ENCODE measurements at regions not wholly inside any gene's neighbourhood (a gene's known extent, or its start where the extent isn't known, plus 50 kb on each side); places are given as distances from the start of the nearest gene placed in this dataset.

DNA sequence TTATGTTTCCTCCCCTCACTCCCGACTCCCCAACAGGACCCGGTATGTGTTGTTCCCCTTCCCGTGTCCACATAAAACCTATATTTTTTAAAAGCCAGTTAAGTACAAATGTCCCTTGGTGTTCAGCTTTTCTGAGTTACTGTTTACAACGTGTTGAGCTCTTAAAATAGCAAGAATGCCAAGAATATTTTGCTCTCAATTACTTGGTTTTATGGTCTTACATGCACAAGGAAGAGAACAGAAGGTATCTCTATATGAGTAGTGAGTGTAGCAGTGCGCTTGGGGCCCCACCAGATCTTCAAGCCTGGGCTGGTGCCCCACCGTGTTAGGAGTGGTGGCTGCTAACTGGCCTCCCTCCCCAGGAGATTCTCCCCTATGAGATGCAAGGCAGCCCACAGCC, 75.3 kb downstream of the RIN2 start:
- no peak for ATAC-seq

GRCh38 chr20:19834287-19834686, 76.2 kb downstream of the RIN2 start:
- no peak for ATAC-seq

More for the DNA sequence above, 75.3 kb downstream of the RIN2 start:
- TF ChIP-seq POU6F1 (CRISPR knock-in tag; IDR thresholded peaks at IDR 0.05; ENCODE audit: borderline replicate concordance, low read depth): no peak
- no peak for TF ChIP-seq ARNTL (CRISPR knock-in tag; IDR thresholded peaks at IDR 0.05; ENCODE audit: borderline replicate concordance, low read depth)
- TF ChIP-seq, protein P1, sequence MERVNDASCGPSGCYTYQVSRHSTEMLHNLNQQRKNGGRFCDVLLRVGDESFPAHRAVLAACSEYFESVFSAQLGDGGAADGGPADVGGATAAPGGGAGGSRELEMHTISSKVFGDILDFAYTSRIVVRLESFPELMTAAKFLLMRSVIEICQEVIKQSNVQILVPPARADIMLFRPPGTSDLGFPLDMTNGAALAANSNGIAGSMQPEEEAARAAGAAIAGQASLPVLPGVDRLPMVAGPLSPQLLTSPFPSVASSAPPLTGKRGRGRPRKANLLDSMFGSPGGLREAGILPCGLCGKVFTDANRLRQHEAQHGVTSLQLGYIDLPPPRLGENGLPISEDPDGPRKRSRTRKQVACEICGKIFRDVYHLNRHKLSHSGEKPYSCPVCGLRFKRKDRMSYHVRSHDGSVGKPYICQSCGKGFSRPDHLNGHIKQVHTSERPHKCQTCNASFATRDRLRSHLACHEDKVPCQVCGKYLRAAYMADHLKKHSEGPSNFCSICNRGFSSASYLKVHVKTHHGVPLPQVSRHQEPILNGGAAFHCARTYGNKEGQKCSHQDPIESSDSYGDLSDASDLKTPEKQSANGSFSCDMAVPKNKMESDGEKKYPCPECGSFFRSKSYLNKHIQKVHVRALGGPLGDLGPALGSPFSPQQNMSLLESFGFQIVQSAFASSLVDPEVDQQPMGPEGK (CRISPR knock-in tag; IDR thresholded peaks at IDR 0.05; ENCODE audit: borderline replicate concordance): no peak
- no peak for TF ChIP-seq PPARA (CRISPR knock-in tag; IDR thresholded peaks at IDR 0.05; ENCODE audit: borderline replicate concordance)
- TF ChIP-seq ZNF565 (CRISPR knock-in tag; conservative IDR thresholded peaks at IDR 0.05; ENCODE audit: low read depth): no peak
- no peak for TF ChIP-seq ZFP3 (CRISPR knock-in tag; IDR thresholded peaks at IDR 0.05)
- TF ChIP-seq BACH2 (CRISPR knock-in tag; IDR thresholded peaks at IDR 0.05; ENCODE audit: borderline replicate concordance): no peak
- TF ChIP-seq, protein P2, sequence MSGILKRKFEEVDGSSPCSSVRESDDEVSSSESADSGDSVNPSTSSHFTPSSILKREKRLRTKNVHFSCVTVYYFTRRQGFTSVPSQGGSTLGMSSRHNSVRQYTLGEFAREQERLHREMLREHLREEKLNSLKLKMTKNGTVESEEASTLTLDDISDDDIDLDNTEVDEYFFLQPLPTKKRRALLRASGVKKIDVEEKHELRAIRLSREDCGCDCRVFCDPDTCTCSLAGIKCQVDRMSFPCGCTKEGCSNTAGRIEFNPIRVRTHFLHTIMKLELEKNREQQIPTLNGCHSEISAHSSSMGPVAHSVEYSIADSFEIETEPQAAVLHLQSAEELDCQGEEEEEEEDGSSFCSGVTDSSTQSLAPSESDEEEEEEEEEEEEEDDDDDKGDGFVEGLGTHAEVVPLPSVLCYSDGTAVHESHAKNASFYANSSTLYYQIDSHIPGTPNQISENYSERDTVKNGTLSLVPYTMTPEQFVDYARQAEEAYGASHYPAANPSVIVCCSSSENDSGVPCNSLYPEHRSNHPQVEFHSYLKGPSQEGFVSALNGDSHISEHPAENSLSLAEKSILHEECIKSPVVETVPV (CRISPR knock-in tag; IDR thresholded peaks at IDR 0.05): no peak
- TF ChIP-seq ISL1 (CRISPR knock-in tag; IDR thresholded peaks at IDR 0.05): no peak
- TF ChIP-seq TSHZ2 (CRISPR knock-in tag; IDR thresholded peaks at IDR 0.05): no peak

More at GRCh38 chr20:19834287-19834686, 76.2 kb downstream of the RIN2 start:
- TF ChIP-seq, protein P3, sequence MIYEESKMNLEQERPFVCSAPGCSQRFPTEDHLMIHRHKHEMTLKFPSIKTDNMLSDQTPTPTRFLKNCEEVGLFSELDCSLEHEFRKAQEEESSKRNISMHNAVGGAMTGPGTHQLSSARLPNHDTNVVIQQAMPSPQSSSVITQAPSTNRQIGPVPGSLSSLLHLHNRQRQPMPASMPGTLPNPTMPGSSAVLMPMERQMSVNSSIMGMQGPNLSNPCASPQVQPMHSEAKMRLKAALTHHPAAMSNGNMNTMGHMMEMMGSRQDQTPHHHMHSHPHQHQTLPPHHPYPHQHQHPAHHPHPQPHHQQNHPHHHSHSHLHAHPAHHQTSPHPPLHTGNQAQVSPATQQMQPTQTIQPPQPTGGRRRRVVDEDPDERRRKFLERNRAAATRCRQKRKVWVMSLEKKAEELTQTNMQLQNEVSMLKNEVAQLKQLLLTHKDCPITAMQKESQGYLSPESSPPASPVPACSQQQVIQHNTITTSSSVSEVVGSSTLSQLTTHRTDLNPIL (CRISPR knock-in tag; IDR thresholded peaks at IDR 0.05; ENCODE audit: low read depth): no peak
- TF ChIP-seq ZFP30 (CRISPR knock-in tag; IDR thresholded peaks at IDR 0.05) (no peak), TCF4 (CRISPR knock-in tag; IDR thresholded peaks at IDR 0.05; ENCODE audit: borderline replicate concordance) (no peak), ZNF8 (CRISPR knock-in tag; IDR thresholded peaks at IDR 0.05) (no peak), ZNF70 (CRISPR knock-in tag; IDR thresholded peaks at IDR 0.05) (no peak), ISL1 (CRISPR knock-in tag; IDR thresholded peaks at IDR 0.05) (no peak), TOX (CRISPR knock-in tag; IDR thresholded peaks at IDR 0.05; ENCODE audit: borderline replicate concordance) (no peak), OSR1 (CRISPR knock-in tag; IDR thresholded peaks at IDR 0.05) (no peak), POU6F1 (CRISPR knock-in tag; IDR thresholded peaks at IDR 0.05; ENCODE audit: borderline replicate concordance, low read depth) (no peak), GLIS3 (CRISPR knock-in tag; IDR thresholded peaks at IDR 0.05) (no peak), ESRRG (CRISPR knock-in tag; IDR thresholded peaks at IDR 0.05) (no peak), CSDC2 (CRISPR knock-in tag; IDR thresholded peaks at IDR 0.05) (no peak)
- TF ChIP-seq, protein P2 (CRISPR knock-in tag; IDR thresholded peaks at IDR 0.05): no peak
- TF ChIP-seq, protein P1 (CRISPR knock-in tag; IDR thresholded peaks at IDR 0.05; ENCODE audit: borderline replicate concordance): no peak
